Activated T-cell treated with anti-CD3 and anti-CD28 coated beads for 48 hours (primary cell): ENCODE measurements at regions not wholly inside any gene's neighbourhood (a gene's known extent, or its start where the extent isn't known, plus 50 kb on each side); places are given as distances from the start of the nearest gene placed in this dataset.
"Not testable (repeated sequence)": the region's sequence is repeated elsewhere in the genome, so short reads cannot be mapped to it uniquely, and the experiment has no call there.

Source experiments
- DNase-seq: peaks from one replicate; pipeline ENCODE4 v3.0.0-alpha.2; 2020; ENCODE audit warnings: low read depth

DNA sequence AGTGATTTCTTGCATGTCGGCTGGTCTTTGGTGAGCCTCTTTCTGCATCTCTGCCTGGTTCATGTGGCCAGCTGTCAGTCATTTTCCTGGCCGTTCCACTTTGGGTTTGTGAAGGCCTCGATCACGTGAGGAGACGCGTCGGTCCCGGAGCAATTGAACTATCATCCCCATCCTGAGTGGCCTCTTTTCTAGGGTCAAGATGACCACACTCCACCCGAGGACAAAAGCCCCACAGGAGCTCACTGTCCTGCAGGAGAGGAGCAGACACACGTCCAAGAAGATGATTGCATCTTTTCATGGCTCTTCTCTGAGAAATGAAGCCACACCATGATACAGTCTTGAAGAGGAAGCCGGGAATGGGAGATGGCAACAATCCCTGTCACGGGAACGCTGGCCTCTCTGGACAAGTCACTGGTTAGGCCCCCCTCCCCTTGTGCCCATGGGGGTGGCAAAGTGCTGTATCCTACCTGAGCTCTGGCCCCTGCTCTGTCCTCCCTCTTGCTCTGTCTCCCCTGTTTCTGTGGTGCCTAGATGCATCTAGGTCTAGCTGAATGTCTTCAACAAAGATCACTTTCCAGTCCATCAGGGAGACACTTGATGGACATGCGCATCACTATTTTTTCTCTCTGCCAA, 291.4 kb upstream of the ZNF337 start:
- not testable (repeated sequence) for DNase-seq

DNA sequence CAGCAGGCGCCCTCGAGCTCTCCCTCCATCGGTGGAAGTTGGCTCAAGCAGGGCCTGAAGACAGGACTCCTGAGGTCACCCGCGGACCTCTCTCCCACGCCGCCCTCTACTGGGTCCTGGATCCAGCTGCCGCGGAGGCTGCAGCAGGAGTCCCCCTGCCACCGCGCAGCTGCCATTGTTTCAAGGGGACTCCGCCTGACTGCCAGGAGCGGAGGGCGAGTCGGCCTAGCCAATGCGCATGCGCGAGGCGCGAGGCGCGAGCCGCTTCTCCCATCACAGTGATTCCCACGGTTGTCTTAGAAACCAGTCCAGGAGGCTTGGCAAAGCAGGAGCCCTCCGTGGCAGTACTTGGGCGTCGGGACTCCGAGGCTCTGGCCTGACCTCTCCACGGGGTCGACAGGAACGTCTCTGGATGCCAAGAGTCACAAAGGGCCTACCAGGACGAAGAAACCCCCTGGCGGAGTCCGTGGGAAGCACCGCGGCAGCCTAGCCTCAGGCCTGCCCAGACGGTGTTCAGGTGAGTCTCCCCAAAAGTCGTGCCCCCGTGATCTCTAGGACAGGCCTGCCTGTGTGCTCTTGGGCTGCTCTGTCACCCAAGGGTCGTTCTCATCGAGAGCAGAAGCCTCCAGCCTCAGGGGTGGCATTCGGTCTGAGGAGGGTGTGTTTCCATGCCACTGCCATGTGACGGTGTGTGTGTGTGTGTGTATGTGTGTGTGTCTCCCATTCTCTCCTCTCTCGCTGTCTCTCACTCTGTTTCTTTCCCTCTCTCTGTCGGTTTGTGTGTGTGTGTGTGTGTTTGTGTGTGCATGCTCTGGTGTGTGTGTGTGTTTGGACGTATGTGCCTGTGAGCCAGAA, 290.6 kb upstream of the ZNF337 start:
- peak; percentile 55 for DNase-seq

DNA sequence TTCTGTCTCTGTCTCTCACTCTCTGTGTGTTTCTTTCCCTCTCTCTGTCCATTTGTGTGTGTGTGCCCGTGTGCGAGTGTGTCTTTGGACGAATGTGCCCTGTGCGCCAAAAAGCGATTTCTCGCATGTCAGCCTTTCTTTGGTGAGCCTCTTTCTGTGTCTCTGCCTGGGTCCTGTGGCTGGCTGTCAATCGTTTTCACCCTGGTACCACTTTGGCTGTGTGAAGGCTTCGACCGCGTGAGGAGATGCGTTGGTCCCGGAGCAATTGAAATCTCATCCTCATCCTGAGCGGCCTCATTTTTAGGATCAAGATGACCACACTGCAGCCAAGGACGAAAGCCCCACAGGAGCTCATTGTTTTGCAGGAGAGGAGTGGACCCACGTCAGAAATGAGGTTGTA, 288.9 kb upstream of the ZNF337 start:
- DNase-seq = no peak

DNA sequence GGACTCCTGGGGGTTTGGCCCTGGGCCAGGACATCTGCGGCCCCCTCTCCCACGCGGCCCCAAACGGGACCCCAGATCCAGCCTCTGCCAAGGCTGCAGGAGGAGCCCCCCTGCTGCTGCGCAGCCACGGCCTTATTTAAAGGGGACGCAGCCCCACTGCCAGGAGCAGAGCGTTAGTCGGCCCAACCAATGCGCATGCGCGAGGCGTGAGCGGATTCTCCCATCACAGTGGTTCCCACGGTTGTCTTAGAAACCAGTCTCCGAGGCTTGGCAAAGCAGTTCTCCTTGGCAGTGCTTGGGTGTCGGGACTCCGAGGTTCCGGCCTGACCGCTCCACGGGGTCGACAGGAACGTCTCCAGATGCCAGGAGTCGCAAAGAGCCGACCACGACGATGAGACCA, 288.3 kb upstream of the ZNF337 start:
- peak; percentile 42 for DNase-seq

DNA sequence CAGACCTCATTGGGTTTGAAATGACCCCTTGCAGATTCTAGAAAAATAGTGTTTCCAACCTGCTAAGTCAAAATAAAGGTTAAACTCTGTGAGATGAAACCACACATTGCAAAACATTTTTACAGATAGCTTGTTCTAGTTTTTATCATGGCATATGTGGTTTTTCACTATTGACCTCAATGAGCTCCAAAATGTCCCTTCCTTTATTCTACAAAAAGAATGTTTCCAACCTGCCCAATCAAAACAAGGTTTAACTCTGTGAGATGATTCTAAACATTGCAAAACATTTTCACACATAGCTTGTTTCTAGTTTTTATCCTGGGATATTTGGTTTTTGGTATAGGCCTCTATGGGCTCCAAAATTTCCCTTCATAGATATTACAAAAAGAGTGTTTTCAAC, 286.0 kb upstream of the ZNF337 start:
- not testable (repeated sequence) for DNase-seq

DNA sequence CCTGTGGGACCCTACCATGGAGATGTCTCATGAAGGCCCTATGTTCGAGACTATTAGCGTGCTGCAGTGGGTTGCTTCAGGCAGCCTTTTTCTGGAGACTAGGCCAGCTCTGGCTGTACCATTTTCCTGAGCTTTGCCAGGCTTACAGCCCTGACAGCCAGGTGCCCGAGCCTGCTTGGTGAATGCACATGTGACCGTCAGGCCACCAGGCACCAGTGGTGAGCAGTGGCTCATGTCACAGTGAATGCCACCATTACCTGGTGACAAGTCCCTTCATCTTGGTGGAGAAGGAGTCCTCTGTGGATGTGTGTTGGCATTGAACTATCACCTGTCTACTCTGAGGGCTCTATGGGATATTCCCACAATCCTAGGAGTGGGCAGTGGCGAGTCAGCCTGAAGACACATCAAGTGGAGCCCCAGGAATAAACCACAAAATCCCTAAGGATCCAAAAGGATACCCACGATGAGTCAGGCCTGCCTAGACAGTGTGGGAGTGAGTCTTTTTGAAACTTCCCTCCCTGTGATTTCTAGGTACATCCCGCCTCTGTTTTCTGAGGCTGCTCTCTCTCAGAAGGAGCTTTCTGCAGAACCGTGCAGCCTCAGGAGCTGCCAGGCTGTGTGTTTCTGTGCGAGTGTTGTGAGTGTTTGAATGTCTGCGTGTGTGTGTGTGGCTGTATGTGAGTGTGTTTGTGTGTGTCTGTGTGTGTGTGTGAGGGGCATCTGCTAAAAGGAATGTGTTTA, 282.0 kb upstream of the ZNF337 start:
- not testable (repeated sequence) for DNase-seq

DNA sequence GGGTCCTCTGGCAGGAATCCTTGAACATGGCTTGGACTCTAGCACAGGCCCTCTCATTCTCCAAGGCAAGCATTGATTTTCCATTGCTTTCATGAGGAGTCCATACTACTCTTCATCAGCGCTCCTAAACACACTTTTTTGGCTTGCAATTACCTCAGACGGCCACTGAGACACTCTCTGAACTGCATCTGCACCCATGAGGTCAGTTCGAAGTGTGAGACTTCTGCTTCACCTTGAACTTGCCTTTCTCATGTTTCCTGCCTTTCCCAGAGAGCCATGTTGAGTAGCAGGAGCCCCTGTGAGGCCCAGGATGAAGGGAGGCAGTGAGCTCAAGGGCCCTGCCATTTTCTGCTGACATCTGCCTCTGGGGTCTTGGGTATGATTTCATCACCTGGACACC, 279.2 kb upstream of the ZNF337 start:
- not testable (repeated sequence) for DNase-seq

DNA sequence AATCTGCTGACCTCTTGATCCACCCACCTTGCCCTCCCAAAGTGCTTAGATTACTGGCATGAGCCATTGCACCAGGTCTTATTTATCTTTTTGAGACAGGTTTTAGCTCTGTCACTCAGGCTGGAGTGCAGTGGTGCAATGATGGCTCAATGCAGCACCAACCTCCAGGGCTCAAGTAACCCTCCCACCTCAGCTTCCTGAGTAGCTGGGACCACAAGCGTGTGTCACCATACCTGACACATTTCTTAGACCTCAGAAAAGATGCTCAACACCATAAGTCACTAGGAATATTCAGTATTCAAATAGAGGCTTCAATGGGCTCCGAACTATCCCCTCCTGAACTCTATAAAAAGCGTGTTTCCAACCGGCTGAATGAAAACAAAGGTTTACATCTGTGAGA, 268.6 kb upstream of the ZNF337 start:
- not testable (repeated sequence) for DNase-seq

DNA sequence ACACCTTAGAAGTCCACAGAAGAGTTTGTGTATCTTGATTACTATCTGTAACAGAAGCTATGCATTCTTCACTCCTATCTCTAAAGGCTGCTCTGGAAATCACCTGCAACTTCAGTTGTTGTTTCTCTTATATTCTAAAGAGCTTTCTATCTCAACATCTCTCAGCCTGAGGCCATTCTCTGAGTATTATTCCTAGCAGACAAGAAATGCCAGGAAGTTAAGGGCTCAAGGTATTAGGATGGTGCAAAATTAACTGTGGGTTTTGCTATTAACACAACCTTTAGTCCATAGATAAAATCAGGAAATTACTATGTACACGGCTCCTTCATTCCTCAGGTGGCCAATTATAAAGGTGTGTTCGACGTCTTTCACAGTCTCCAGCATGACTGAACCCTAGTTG, 257.2 kb upstream of the ZNF337 start:
- DNase-seq = not testable (repeated sequence)

DNA sequence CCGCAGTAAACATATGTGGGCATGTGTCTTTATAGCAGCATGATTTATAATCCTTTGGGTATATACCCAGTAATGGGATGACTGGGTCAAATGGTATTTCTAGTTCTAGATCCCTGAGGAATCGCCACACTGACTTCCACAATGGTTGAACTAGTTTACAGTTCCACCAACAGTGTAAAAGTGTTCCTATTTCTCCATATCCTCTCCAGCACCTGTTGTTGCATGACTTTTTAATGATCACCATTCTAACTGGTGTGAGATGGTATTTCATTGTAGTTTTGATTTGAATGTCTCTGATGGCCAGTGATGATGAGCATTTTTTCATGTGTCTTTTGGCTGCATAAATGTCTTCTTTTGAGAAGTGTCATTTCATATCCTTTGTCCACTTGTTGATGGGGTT, 238.6 kb upstream of the ZNF337 start:
- not testable (repeated sequence) for DNase-seq

DNA sequence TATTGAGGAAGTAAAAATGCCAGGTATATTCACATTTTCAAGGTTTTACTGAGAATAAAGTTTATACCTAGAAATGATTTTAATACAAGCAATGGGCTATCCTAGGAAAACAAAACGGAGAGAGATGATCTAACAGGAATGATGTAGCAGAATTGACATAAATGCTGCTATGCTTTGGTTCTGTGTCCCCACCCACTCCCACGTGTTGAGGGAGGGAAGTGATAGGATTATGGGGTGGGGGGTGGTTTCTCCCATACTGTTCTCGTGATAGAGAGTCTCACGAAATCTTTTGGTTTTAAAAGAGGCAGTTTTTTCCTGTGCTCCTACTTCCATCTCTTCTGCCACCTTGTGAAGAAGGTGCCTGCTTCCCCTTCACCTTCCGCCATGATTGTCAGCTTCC, 236.2 kb upstream of the ZNF337 start:
- not testable (repeated sequence) for DNase-seq

DNA sequence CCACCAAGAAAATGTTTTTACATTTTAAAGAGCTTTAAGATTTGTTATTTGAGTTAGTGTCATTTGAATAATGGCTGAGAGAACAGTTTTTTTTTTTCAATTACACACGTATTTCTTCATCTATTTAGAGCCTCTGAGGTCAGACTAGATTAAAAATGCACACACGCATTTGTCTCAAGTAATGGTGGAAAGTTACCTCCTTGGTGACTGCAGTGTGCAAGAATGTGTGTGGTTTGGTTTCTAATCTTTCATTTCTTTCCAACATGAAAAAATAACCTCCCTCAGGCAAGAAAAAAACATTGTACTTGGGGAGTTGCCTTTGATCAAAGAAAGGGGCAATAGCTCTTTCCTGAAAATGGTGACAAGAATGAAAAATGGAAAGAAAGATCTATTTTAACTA, 235.5 kb upstream of the ZNF337 start:
- not testable (repeated sequence) for DNase-seq

DNA sequence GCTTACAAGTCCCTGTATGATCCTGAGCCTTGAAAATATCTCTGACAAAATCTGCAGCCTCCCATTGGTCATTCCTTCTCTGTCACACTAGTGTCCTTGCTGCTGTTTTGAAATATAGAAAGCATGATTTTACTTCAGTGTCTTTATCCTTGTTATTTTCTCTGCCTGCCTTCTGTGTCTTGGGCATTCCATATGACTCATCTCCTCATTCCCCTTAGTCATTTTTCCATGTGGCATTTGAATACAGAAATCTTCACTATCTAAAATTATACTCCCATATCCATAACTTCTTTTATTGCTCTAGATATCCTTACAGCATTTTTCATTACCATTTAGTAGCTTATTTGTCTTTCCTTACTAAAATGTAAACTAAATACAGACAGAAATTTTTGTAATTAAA, 205.7 kb upstream of the ZNF337 start:
- not testable (repeated sequence) for DNase-seq

DNA sequence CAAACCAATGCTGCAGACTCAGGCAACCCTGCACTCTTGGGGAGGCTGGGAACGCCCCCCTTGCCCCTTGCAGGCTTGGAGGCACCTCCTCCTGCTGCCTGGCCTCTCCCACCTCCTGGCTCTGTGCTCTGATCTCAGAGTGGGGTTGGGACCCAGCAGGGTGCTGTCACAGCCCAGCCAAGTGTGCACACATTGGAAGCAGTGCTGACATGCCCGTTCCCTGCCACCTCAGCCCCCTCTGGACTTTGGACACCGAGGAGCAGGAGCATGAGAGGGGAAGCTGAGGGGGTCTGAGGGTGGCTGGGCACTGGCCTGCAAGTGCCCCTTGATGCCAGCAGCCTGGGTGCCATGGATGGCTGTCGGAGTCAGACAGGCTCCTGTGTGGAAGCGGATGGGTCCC, 202.0 kb upstream of the ZNF337 start:
- DNase-seq = not testable (repeated sequence)

DNA sequence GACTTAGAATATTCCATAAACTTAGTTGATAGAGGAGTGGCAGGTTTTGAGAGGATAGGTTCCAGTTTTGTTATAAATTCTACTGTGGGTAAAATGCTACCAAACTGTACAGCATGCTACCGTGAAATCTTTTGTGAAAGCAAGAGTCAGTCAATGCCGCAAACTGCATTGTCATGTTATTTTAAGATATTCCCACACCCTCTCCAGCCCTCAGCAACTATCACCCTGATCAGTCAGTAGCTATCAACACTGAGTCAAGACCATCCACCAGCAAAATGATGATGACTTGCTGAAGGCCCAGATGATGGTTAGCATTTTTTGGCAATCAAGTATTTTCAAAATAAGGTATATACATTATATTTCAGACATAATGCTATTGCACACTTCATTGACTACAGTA, 182.4 kb upstream of the ZNF337 start:
- DNase-seq = not testable (repeated sequence)

DNA sequence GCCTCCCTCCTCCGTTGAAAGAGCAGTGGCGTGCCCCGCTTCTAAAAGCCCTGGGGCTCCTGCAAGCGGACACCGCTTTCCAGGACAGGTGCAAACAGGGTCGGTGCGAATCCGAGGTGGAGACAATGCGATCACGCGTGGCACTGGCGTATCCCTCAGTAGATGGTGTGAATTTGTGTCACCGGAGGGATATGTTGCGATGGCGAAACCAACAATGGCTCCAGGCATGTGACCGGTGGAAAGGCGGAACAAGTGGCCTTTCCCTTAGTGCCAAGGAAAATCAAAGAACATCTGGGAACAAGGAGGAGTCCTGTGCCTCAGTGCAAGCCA, 172.0 kb upstream of the ZNF337 start:
- DNase-seq = not testable (repeated sequence)

DNA sequence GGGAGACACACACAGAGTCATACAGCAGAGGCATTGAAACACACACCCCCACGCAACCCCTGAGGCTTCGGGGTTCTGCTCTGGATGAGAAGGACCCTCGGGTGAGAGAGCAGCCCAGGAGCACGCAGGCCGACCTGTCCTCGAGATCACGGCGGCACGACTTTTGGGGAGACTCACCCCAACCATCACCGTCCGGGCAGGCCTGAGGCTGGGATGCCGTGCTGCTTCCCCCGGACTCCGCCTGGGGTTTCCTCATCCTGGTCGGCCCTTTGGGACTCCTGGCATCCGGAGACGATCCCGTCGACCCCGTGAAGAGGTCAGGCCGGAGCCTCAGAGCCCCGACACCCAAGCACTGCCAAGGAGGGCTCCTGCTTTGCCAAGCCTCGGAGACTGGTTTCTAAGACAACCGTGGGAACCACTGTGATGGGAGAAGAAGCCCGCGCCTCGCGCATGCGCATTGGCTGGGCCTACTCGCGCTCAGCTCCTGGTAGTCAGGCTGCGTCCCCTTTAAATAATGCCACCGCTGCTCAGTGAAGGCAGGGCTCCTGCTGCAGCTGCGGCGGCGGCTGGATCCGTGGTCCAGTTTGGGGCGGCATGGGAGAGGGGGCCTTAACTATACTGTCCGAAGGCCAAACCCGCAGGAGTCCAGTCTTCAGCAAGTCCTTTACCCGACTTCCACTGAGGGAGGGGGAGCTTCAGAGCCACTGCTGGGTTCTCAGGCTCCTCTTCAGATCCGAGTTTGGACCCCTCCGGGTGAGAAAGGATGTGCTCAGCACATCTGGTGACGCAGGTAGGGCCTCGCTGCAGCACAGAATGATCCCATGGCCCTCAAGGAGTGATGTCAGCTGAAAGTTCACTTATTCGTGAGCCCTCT, 171.4 kb upstream of the ZNF337 start:
- DNase-seq = peak; percentile 73

DNA sequence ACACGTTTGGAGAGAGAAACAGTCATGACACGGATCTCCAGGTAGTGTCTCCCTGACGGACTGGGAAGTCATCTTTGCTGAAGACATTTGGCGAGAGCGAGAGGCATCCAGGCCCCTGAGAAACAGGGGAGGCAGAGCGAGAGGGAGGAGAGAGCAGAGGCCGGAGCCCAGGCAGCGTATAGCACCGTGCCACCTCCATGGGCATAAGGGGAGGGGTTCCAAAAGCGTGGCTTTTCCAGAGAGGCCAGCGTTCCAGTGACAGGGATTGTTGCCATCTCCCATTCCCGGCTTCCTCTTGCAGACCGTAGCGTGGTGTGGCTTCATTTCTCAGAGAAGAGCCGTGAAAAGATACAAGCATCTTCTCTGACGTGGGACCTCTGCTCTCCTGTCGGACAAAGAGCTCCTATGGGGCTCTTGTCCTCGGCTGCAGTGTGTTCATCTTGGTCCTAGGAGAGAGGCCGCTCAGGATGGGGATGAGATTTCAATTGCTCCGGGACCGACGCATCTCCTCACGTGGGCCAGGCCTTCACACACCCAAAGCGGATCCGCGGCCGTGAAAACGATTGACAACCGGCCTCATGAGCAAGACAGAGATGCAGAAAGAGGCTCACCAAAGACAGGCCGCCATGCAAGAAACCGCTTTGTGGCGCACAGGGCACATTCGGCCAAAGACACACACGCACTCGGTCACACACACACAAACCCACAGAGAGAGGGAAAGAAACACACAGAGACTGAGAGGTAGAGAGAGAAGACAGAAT, 170.5 kb upstream of the ZNF337 start:
- not testable (repeated sequence) for DNase-seq

DNA sequence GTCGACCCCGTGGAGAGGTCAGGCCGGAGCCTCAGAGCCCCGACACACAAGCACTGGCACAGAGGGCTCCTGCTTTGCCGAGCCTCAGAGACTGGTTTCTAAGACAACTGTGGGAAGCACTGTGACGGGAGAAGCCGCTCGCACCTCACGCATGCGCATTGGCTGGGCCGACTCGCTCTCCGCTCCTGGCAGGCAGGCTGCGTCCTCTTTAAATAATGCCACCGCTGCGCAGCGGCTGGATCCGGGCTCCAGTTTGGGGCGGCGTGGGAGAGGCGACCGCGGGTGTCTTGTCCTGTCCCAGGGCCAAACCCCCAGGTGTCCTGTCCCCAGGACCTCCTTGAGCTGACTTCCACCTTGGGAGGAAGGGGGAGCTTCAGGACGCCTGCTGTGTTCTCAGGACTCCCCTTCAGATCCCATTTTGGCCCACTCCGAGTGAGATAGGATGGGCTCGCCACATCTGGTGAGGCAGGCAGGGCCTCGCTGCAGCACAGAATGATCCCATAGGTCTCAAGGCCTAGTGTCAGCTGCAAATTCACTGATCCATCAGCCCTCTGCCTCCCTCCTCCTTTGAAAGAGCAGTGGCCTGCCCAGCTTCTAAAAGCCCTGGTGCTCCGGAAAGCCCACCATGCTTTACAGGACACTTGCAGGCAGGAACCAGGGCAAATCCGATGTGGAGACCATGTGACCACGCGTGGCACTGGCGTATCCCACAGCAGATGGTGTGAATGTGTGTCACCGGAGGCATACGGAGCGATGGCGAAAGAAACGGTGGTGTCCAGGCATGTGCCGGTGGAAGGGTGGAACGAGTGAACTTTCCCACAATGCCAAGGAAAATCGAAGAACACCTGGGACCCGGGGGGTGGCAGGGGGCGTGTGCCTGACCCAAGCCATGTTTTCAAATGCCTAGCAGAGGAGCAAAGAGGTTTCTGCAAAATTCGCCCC, 169.3 kb upstream of the ZNF337 start:
- DNase-seq = peak; percentile 72
